ENCODE measurements at regions not wholly inside any gene's neighbourhood (a gene's known extent, or its start where the extent isn't known, plus 50 kb on each side); places are given as distances from the start of the nearest gene placed in this dataset.

DNA sequence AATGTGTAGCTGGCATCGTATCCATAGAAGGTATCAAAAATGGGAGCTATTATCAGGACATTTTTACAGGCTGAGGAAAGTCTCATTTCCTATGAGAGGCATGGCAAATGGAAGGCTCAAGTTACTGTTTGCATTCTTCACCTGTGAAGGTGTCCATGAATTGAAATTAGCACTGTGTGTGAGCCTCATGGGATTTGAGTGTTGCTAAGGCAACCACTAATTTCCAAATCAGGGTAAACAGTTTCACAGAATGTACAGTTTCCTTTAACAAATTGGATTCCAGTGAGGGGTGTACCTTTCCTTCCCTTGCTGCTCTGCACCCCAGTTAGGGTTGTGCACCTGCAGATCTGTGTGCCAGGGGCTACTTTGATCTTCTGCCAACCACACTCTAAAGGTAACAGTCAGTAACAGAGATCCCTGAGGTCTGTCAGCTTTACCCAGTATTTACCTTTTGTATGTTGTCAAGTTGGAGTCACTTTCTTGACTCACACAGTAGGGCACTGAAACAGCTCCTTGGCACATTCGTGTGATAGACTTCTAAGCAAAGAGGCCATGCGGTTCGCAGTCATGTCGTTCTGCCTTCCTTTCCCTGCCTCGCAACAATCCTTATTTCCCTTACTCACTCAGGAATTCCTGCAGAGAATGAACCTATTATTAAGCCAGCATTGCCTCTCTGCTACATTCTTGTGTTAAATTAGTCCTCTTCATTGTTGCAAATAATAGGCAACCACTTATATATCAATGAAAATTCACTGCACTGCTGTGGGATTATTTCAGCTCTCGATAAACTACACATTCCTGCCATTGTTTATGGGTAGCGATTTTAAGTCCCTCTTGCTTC lies 129.8 kb upstream of the GBE1 start:
- TF ChIP-seq, protein P1, sequence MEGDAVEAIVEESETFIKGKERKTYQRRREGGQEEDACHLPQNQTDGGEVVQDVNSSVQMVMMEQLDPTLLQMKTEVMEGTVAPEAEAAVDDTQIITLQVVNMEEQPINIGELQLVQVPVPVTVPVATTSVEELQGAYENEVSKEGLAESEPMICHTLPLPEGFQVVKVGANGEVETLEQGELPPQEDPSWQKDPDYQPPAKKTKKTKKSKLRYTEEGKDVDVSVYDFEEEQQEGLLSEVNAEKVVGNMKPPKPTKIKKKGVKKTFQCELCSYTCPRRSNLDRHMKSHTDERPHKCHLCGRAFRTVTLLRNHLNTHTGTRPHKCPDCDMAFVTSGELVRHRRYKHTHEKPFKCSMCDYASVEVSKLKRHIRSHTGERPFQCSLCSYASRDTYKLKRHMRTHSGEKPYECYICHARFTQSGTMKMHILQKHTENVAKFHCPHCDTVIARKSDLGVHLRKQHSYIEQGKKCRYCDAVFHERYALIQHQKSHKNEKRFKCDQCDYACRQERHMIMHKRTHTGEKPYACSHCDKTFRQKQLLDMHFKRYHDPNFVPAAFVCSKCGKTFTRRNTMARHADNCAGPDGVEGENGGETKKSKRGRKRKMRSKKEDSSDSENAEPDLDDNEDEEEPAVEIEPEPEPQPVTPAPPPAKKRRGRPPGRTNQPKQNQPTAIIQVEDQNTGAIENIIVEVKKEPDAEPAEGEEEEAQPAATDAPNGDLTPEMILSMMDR (optimal IDR thresholded peaks at IDR 0.05 in 1 of 3, IDR thresholded peaks at IDR 0.05 in 1 of 3, conservative IDR thresholded peaks at IDR 0.05 in 1 of 3; ENCODE audit: extremely low read depth in 1 of 3, insufficient read depth in 2 of 3, low read length in 3 of 3), result no peak
- no peak for TF ChIP-seq EZH2 (IDR thresholded peaks at IDR 0.05; ENCODE audit: low read length)

All from keratinocyte (primary cell).